GM23338 (cell line): ENCODE measurements at regions not wholly inside any gene's neighbourhood (a gene's known extent, or its start where the extent isn't known, plus 50 kb on each side); places are given as distances from the start of the nearest gene placed in this dataset.

ENCODE experiments used
- ATAC-seq: fragments of 200-7000 bp; cut with Tn5 transposase; 3 replicates; pipeline ENCODE4 v1.9.1; 2020
- DNase-seq: peaks from one replicate; pipeline ENCODE4 v3.0.0-alpha.2; 2015; ENCODE audit warnings: low spot score
- H2AFZ ChIP-seq: fragments of 200-600 bp; sonication (generic); 2 replicates; pipeline ENCODE4 v1.8.0; 2016; ENCODE audit warnings: antibody characterized with exemption, mild to moderate bottlenecking, moderate library complexity
- H3F3A ChIP-seq: fragments of 200-600 bp; sonication (generic); replicated peaks from 2 replicates; pipeline ENCODE4 v1.8.0; 2017; ENCODE audit warnings: antibody characterized with exemption, mixed run types, low read depth
- H3K27ac ChIP-seq: fragments of 200-600 bp; sonication (generic); 2 replicates; pipeline ENCODE4 v1.6.1; 2016; ENCODE audit warnings: low read depth
- H3K27me3 ChIP-seq: fragments of 200-600 bp; sonication (generic); 2 replicates; pipeline ENCODE4 v1.8.0; 2016; ENCODE audit warnings: mild to moderate bottlenecking, mixed run types, moderate library complexity; ENCODE audit not compliant: insufficient read depth
- H3K36me3 ChIP-seq: fragments of 200-600 bp; sonication (generic); 2 replicates; pipeline ENCODE4 v1.8.0; 2016; ENCODE audit warnings: mild to moderate bottlenecking; ENCODE audit not compliant: insufficient read depth
- H3K4me1 ChIP-seq: fragments of 200-600 bp; sonication (generic); 2 replicates; pipeline ENCODE4 v1.8.0; 2016; ENCODE audit warnings: mild to moderate bottlenecking, moderate library complexity; ENCODE audit not compliant: insufficient read depth
- H3K4me2 ChIP-seq: fragments of 200-600 bp; sonication (generic); 2 replicates; pipeline ENCODE4 v1.7.1; 2017; ENCODE audit warnings: mixed run types
- H3K4me3 ChIP-seq: fragments of 200-600 bp; sonication (generic); 2 replicates; pipeline ENCODE4 v1.6.1; 2016; ENCODE audit warnings: mixed run types
- H3K79me2 ChIP-seq: fragments of 200-600 bp; sonication (generic); replicated peaks from 2 replicates; pipeline ENCODE4 v1.8.0; 2017; ENCODE audit warnings: mild to moderate bottlenecking; ENCODE audit not compliant: insufficient read depth
- H3K9me2 ChIP-seq: fragments of 200-600 bp; sonication (generic); 2 replicates; pipeline ENCODE4 v1.8.0; 2017; ENCODE audit not compliant: insufficient read depth
- H4K20me1 ChIP-seq: fragments of 200-600 bp; sonication (generic); replicated peaks from 2 replicates; pipeline ENCODE4 v1.8.0; 2017; ENCODE audit warnings: mild to moderate bottlenecking; ENCODE audit not compliant: insufficient read depth
- H3K27ac Mint-ChIP-seq: 2 replicates; pipeline ENCODE4 v1.8.0; 2020; ENCODE audit warnings: inconsistent platforms, mild to moderate bottlenecking, moderate library complexity, mixed read lengths
- H3K27me3 Mint-ChIP-seq: 3 replicates; pipeline ENCODE4 v1.8.0; 2022; ENCODE audit warnings: low read depth, mild to moderate bottlenecking, moderate library complexity, mixed read lengths, inconsistent platforms; ENCODE audit not compliant: insufficient read depth, poor library complexity
- H3K36me3 Mint-ChIP-seq: 3 replicates; pipeline ENCODE4 v1.8.0; 2021; ENCODE audit warnings: low read depth, mild to moderate bottlenecking, inconsistent platforms, moderate library complexity, mixed read lengths
- H3K4me1 Mint-ChIP-seq: 3 replicates; pipeline ENCODE4 v1.8.0; 2020; ENCODE audit warnings: mild to moderate bottlenecking, inconsistent platforms, mixed read lengths
- H3K4me3 Mint-ChIP-seq: 3 replicates; pipeline ENCODE4 v1.8.0; 2021; ENCODE audit warnings: moderate library complexity, mild to moderate bottlenecking, inconsistent platforms, mixed read lengths
- H3K9me3 Mint-ChIP-seq: 3 replicates; pipeline ENCODE4 v1.8.0; 2020; ENCODE audit warnings: moderate library complexity, mild to moderate bottlenecking, inconsistent platforms, mixed read lengths
- CREB1 ChIP-seq: fragments of 250-450 bp; sonication (Bioruptor Pico); IDR thresholded peaks from 2 replicates; pipeline ENCODE4 v1.5.0; 2020; ENCODE audit warnings: low read depth, mild to moderate bottlenecking, moderate library complexity
- ETS1 ChIP-seq: IDR thresholded peaks from 2 replicates; pipeline ENCODE4 v1.6.1; 2016; ENCODE audit warnings: antibody characterized with exemption
- EZH2 ChIP-seq: fragments of 200-600 bp; sonication (generic); IDR thresholded peaks from one replicate; pipeline ENCODE4 v1.8.0; 2017; ENCODE audit warnings: antibody characterized with exemption, mild to moderate bottlenecking, low read depth; ENCODE audit not compliant: unreplicated experiment
- NANOG ChIP-seq: IDR thresholded peaks from 2 replicates; pipeline ENCODE4 v1.6.1; 2016; ENCODE audit warnings: antibody characterized with exemption, borderline replicate concordance
- REST ChIP-seq: IDR thresholded peaks from one replicate; pipeline ENCODE4 v1.6.1; 2018; ENCODE audit warnings: antibody characterized with exemption; ENCODE audit not compliant: unreplicated experiment
- STAT1 ChIP-seq: IDR thresholded peaks from one replicate; pipeline ENCODE4 v1.6.1; 2016; ENCODE audit warnings: antibody characterized with exemption; ENCODE audit not compliant: unreplicated experiment
- ZNF114 ChIP-seq: fragments of 250-450 bp; sonication (Bioruptor Pico); IDR thresholded peaks from 2 replicates; pipeline ENCODE4 v1.5.0; 2020; ENCODE audit warnings: mild to moderate bottlenecking, moderate library complexity
- ZNF331 ChIP-seq: fragments of 250-450 bp; sonication (Bioruptor Pico); IDR thresholded peaks from 2 replicates; pipeline ENCODE4 v1.5.0; 2020; ENCODE audit warnings: low read depth, mild to moderate bottlenecking, moderate library complexity
- ZNF462 ChIP-seq: fragments of 250-450 bp; sonication (Bioruptor Pico); IDR thresholded peaks from 2 replicates; pipeline ENCODE4 v1.5.0; 2020; ENCODE audit warnings: mild to moderate bottlenecking, moderate library complexity

- Histone ChIP-seq H2AFZ (no peak overlapping the region; the same call in 1 of the 2 replicates), H3K79me2 (no peaks in the 10 kb centered on the region), H3K4me2 (no peak overlapping the region), H3K27ac (no peak overlapping the region), H3F3A (no peaks in the 10 kb centered on the region), H4K20me1 (no peaks in the 10 kb centered on the region), H3K4me3 (no peak overlapping the region), H3K9me2 (no peaks in the 10 kb centered on the region), H3K4me1 (no peaks in the 10 kb centered on the region), H3K36me3 (no peaks in the 10 kb centered on the region), H3K27me3 (no peaks in the 10 kb centered on the region)
- Mint-ChIP-seq H3K36me3 (no peaks in the 10 kb centered on the region; the same call in 2 of the 3 replicates), H3K4me3 (no peak overlapping the region), H3K9me3 (no peaks in the 10 kb centered on the region), H3K27ac (no peak overlapping the region), H3K27me3 (no peaks in the 10 kb centered on the region), H3K4me1 (peaks cover 3% of the 10 kb centered on the region; the same call in 1 of the 3 replicates)
- DNase-seq = no peak
- TF ChIP-seq NANOG = no peak
- TF ChIP-seq CREB1 (CRISPR knock-in tag) = no peak
- TF ChIP-seq ETS1 = no peak
- TF ChIP-seq EZH2 = no peak
- no peak for TF ChIP-seq ZNF331 (CRISPR knock-in tag)
- TF ChIP-seq REST = no peak
- no peak for TF ChIP-seq ZNF114
- TF ChIP-seq ZNF462 (CRISPR knock-in tag) = no peak
- no peak for TF ChIP-seq STAT1
- ATAC-seq = no peak
Observed at GRCh38 chr14:49479432-49479831, 106.7 kb downstream of the RPS29 start.
